GM12875 (cell line): ENCODE measurements at regions not wholly inside any gene's neighbourhood (a gene's known extent, or its start where the extent isn't known, plus 50 kb on each side); places are given as distances from the start of the nearest gene placed in this dataset.

Experiments
- H3K4me3 ChIP-seq: one replicate; pipeline ENCODE4 v1.5.1; 2011; ENCODE audit warnings: low read depth, low read length, control low read depth
- CTCF ChIP-seq: IDR thresholded peaks from 2 replicates; pipeline ENCODE4 v1.5.1; 2011; ENCODE audit warnings: low read depth, mild to moderate bottlenecking, control low read depth, inconsistent platforms, low read length, moderate library complexity, borderline replicate concordance; ENCODE audit not compliant: insufficient read depth

GRCh38 chr4:117800636-117801035 lies 233.7 kb upstream of the NDST3 start:
- no peak for TF ChIP-seq CTCF
- no peak overlapping the region for H3K4me3 ChIP-seq

GRCh38 chr4:117801756-117802155 lies 232.5 kb upstream of the NDST3 start:
- TF ChIP-seq CTCF, result no peak
- H3K4me3 ChIP-seq, result no peak overlapping the region

GRCh38 chr4:117811731-117812130 lies 222.6 kb upstream of the NDST3 start:
- TF ChIP-seq CTCF, result no peak
- no peak overlapping the region for H3K4me3 ChIP-seq

- no peak for TF ChIP-seq CTCF
- H3K4me3 ChIP-seq, result no peak overlapping the region
These were observed 219.7 kb upstream of the NDST3 start for GRCh38 chr4:117814277-117815246.

- no peak for TF ChIP-seq CTCF
- H3K4me3 ChIP-seq, result no peak overlapping the region
These were observed 217.0 kb upstream of the NDST3 start for GRCh38 chr4:117817301-117817700.

- no peak overlapping the region for H3K4me3 ChIP-seq
- no peak for TF ChIP-seq CTCF
These were observed 212.5 kb upstream of the NDST3 start for GRCh38 chr4:117821834-117822233.

- no peak for TF ChIP-seq CTCF
These were observed 210.9 kb upstream of the NDST3 start for GRCh38 chr4:117823388-117823787.

More at GRCh38 chr4:117823388-117823787, 210.9 kb upstream of the NDST3 start:
- no peak overlapping the region for H3K4me3 ChIP-seq
